HUES48 (cell line): ENCODE measurements at regions not wholly inside any gene's neighbourhood (a gene's known extent, or its start where the extent isn't known, plus 50 kb on each side); places are given as distances from the start of the nearest gene placed in this dataset.
"Not testable (repeated sequence)": the region's sequence is repeated elsewhere in the genome, so short reads cannot be mapped to it uniquely, and the experiment has no call there.

ENCODE experiments used
- H3K27ac ChIP-seq: one replicate; pipeline ENCODE4 v1.7.0; 2013; ENCODE audit warnings: low read depth, low read length, inconsistent platforms
- H3K27me3 ChIP-seq: 2 replicates; pipeline ENCODE4 v1.6.1; 2013; ENCODE audit warnings: mild to moderate bottlenecking, low read length; ENCODE audit not compliant: control insufficient read depth, insufficient read depth
- H3K36me3 ChIP-seq: 2 replicates; pipeline ENCODE4 v1.6.1; 2013; ENCODE audit warnings: low read length; ENCODE audit not compliant: control insufficient read depth, insufficient read depth
- H3K4me1 ChIP-seq: 2 replicates; pipeline ENCODE4 v1.6.1; 2013; ENCODE audit warnings: mild to moderate bottlenecking, low read length; ENCODE audit not compliant: control insufficient read depth, insufficient read depth
- H3K4me3 ChIP-seq: 2 replicates; pipeline ENCODE4 v1.5.1; 2013; ENCODE audit warnings: mild to moderate bottlenecking, low read depth, low read length
- H3K9ac ChIP-seq: 2 replicates; pipeline ENCODE4 v1.6.1; 2013; ENCODE audit warnings: mild to moderate bottlenecking, low read depth, low read length, moderate library complexity
- H3K9me3 ChIP-seq: 2 replicates; pipeline ENCODE4 v1.6.1; 2013; ENCODE audit warnings: low read length; ENCODE audit not compliant: control insufficient read depth, insufficient read depth

GRCh38 chr12:70069221-70070105 is 173.8 kb upstream of the CNOT2 start:
- Histone ChIP-seq H3K27ac (peak overlapping the region; percentile 45), H3K4me3 (no peak overlapping the region), H3K9ac (no peak overlapping the region), H3K36me3 (no peaks in the 10 kb centered on the region), H3K27me3 (no peaks in the 10 kb centered on the region), H3K9me3 (no peaks in the 10 kb centered on the region), H3K4me1 (peaks cover 29% of the 10 kb centered on the region)

DNA sequence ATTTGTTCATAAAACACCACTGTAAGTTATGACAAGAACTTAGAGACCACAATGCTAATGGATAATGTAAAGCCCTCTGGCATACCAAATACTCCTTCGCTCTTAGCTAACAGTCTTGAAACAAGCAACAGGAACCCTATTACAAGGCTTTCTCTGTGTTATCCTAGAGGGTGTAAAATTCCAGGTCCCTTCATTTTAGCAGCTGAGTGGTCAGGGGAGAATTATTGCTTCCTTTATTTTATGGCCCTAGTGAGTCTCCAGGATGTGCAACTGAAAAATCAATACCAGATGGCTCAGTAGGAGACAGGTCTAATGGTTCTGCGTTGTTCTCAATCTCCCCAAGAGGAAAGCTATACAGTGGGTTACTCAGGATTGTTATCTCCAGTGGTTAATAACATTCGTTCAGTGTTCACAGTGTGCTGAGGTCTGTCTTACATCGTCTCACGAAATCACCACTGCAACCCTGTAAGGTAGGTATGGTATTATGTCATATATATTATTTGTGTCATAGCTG is 172.7 kb upstream of the CNOT2 start:
- H3K4me1 ChIP-seq: peaks cover 30% of the 10 kb centered on the region
- H3K9me3 ChIP-seq: no peaks in the 10 kb centered on the region
- H3K27ac ChIP-seq: no peak overlapping the region
- H3K27me3 ChIP-seq: no peaks in the 10 kb centered on the region
- H3K36me3 ChIP-seq: no peaks in the 10 kb centered on the region
- H3K4me3 ChIP-seq: no peak overlapping the region
- H3K9ac ChIP-seq: no peak overlapping the region

DNA sequence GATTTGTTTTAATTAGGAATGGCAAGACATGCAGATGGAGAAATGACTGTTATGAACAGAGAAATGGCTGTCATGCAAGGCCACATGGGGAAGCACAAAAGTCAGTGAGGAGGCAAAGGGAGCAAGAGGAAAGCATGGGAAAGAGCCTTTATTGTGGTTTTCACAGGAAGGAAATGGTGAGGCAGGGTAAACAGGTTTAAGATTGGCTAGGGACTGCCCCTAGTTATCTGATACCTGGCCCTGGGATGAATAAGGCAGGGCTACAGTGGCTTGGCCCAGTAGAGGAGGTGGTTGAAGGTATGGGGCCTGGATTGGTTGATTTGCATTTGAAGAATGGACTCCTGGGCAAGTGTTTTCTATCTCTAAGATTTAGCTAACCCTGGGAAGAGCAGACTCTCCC is 168.7 kb upstream of the CNOT2 start:
- no peaks in the 10 kb centered on the region for H3K9me3 ChIP-seq
- H3K4me3 ChIP-seq: no peak overlapping the region
- H3K36me3 ChIP-seq: no peaks in the 10 kb centered on the region
- peaks cover 20% of the 10 kb centered on the region for H3K4me1 ChIP-seq
- no peak overlapping the region for H3K9ac ChIP-seq
- peak overlapping the region; percentile 39 for H3K27ac ChIP-seq
- no peaks in the 10 kb centered on the region for H3K27me3 ChIP-seq

DNA sequence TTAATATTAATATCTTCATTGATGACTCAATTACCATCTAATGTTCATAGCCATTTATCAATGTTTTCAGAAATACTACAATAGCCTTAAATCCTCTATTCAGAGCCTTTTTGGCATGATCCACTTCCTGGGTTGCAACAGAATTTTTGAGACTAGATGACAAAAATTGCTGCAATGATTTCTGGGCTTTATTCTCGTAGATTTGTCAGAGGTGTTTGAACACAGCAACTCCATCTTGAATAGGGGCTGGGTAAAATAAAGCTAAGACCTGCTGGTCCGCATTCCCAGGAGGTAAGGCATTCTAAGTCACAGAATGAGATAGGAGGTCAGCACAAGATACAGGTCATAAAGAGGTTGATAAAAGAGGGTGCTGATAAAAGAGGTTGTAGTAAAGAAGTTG is 165.8 kb upstream of the CNOT2 start:
- no peaks in the 10 kb centered on the region for H3K36me3 ChIP-seq
- H3K9ac ChIP-seq: no peak overlapping the region
- H3K27me3 ChIP-seq: no peaks in the 10 kb centered on the region
- no peak overlapping the region for H3K4me3 ChIP-seq
- no peak overlapping the region for H3K27ac ChIP-seq
- no peaks in the 10 kb centered on the region for H3K9me3 ChIP-seq
- peaks cover 6% of the 10 kb centered on the region; the same call in 1 of the 2 replicates for H3K4me1 ChIP-seq

- Histone ChIP-seq H3K36me3 (no peaks in the 10 kb centered on the region), H3K27me3 (no peaks in the 10 kb centered on the region), H3K4me1 (peaks cover 6% of the 10 kb centered on the region; the same call in 1 of the 2 replicates), H3K9me3 (0 out of 2 replicates have a peak, but pooled peaks cover 3% of the 10 kb centered on the region), H3K27ac (no peak overlapping the region), H3K9ac (no peak overlapping the region), H3K4me3 (no peak overlapping the region)
These were observed 165.1 kb upstream of the CNOT2 start for GRCh38 chr12:70078161-70078560.

DNA sequence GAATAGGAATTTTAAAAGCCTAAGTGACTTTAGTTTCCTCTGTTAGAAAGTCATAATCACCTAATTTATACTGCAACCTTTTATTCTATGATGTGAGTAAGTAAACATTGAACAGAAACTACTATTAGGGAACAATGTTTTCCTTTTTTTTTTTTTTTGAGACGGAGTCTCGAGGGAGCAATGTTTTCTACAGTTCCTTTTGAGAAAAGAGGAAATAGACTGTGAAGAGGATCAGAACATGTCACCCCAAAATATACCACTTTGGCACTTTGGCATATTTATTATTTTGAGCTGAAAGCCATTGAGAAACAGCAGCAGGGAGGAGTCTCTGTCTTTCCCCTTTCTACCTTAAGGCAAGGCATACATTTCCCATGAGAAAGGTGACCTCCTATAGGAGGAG is 162.7 kb upstream of the CNOT2 start:
- no peaks in the 10 kb centered on the region for H3K4me1 ChIP-seq
- H3K27me3 ChIP-seq: no peaks in the 10 kb centered on the region
- no peak overlapping the region for H3K9ac ChIP-seq
- H3K36me3 ChIP-seq: no peaks in the 10 kb centered on the region
- no peak overlapping the region for H3K27ac ChIP-seq
- H3K9me3 ChIP-seq: 0 out of 2 replicates have a peak, but pooled peaks cover 3% of the 10 kb centered on the region
- H3K4me3 ChIP-seq: no peak overlapping the region

- no peaks in the 10 kb centered on the region for H3K4me1 ChIP-seq
- no peaks in the 10 kb centered on the region for H3K27me3 ChIP-seq
- no peak overlapping the region for H3K9ac ChIP-seq
- 0 out of 2 replicates have a peak, but pooled peaks cover 3% of the 10 kb centered on the region for H3K9me3 ChIP-seq
- no peak overlapping the region for H3K4me3 ChIP-seq
- no peaks in the 10 kb centered on the region for H3K36me3 ChIP-seq
- no peak overlapping the region for H3K27ac ChIP-seq
These were observed 160.1 kb upstream of the CNOT2 start for GRCh38 chr12:70082997-70083676.

- Histone ChIP-seq H3K4me3 (no peak overlapping the region), H3K27ac (no peak overlapping the region), H3K4me1 (no peaks in the 10 kb centered on the region), H3K9ac (no peak overlapping the region), H3K27me3 (no peaks in the 10 kb centered on the region), H3K36me3 (no peaks in the 10 kb centered on the region), H3K9me3 (0 out of 2 replicates have a peak, but pooled peaks cover 3% of the 10 kb centered on the region)
These were observed 159.6 kb upstream of the CNOT2 start for GRCh38 chr12:70083677-70084020.

DNA sequence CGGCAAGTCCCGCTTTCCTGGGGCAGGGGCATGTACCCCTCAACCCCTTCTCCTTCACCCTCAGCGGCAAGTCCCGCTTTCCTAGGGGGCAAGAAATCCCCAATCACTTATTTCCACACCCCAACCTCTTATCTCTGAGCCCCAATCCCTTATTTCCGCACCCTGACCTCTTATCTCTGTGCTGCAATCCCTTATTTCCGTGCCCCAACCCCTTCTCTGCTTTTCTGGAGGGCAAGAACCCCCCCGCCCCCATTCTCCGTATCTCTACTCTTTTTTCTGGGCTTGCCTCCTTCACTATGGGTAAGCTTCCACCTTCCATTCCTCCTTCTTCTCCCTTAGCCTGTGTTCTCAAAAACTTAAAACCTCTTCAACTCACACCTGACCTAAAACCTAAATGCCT is 156.9 kb upstream of the CNOT2 start:
- H3K36me3 ChIP-seq, H3K27me3 ChIP-seq, H3K9ac ChIP-seq, H3K4me1 ChIP-seq, H3K27ac ChIP-seq, H3K4me3 ChIP-seq, H3K9me3 ChIP-seq: not testable (repeated sequence)

GRCh38 chr12:70091021-70091521 is 152.2 kb upstream of the CNOT2 start:
- H3K27ac ChIP-seq: no peak overlapping the region
- no peaks in the 10 kb centered on the region for H3K27me3 ChIP-seq
- no peaks in the 10 kb centered on the region for H3K36me3 ChIP-seq
- H3K4me1 ChIP-seq: no peaks in the 10 kb centered on the region
- H3K4me3 ChIP-seq: no peak overlapping the region
- H3K9me3 ChIP-seq: no peaks in the 10 kb centered on the region
- no peak overlapping the region for H3K9ac ChIP-seq

GRCh38 chr12:70094467-70094866 is 148.8 kb upstream of the CNOT2 start:
- Histone ChIP-seq H3K27me3 (no peaks in the 10 kb centered on the region), H3K27ac (no peak overlapping the region), H3K36me3 (no peaks in the 10 kb centered on the region), H3K9ac (no peak overlapping the region), H3K4me1 (no peaks in the 10 kb centered on the region), H3K4me3 (no peak overlapping the region), H3K9me3 (no peaks in the 10 kb centered on the region)
